MCF 10A (cell line): ENCODE measurements at regions not wholly inside any gene's neighbourhood (a gene's known extent, or its start where the extent isn't known, plus 50 kb on each side); places are given as distances from the start of the nearest gene placed in this dataset.

Source experiments
- BruUV-seq: library from RNA; stranded (reverse); fragments of 400-500 nt; replicated peaks from 2 replicates; lab custom pipeline; 2021; lab: Mats Ljungman, UMichigan
- CTCF ChIA-PET: fragments of 300-600 bp; sonication (Branson Sonifier 250); formaldehyde crosslinking; extraction: SDS; loops from one replicate; lab custom pipeline; 2021; ENCODE audit warnings: antibody characterized with exemption, inconsistent platforms; lab: Yijun Ruan, JAX
- POLR2A ChIA-PET: fragments of 300-600, 350-650 bp; sonication (Branson Sonifier 250); formaldehyde crosslinking; extraction: SDS; loops from one replicate; lab custom pipeline; 2020; ENCODE audit warnings: antibody characterized with exemption, inconsistent platforms; lab: Yijun Ruan, JAX
- DNase-seq: peaks from one replicate; pipeline ENCODE4 v3.0.0-alpha.2; 2018; ENCODE audit not compliant: unreplicated experiment
- H3K27ac Mint-ChIP-seq: one replicate; pipeline ENCODE4 v1.8.0; 2022; ENCODE audit warnings: mild to moderate bottlenecking, low read depth, mixed read lengths; ENCODE audit not compliant: unreplicated experiment
- H3K27me3 Mint-ChIP-seq: one replicate; pipeline ENCODE4 v1.8.0; 2022; ENCODE audit warnings: mixed read lengths; ENCODE audit not compliant: insufficient read depth, unreplicated experiment
- H3K36me3 Mint-ChIP-seq: one replicate; pipeline ENCODE4 v1.8.0; 2022; ENCODE audit warnings: mild to moderate bottlenecking, moderate library complexity, mixed read lengths; ENCODE audit not compliant: insufficient read depth, unreplicated experiment
- H3K4me1 Mint-ChIP-seq: one replicate; pipeline ENCODE4 v1.8.0; 2022; ENCODE audit warnings: mixed read lengths; ENCODE audit not compliant: insufficient read depth, unreplicated experiment
- H3K4me3 Mint-ChIP-seq: one replicate; pipeline ENCODE4 v1.8.0; 2022; ENCODE audit warnings: mild to moderate bottlenecking, moderate library complexity, mixed read lengths; ENCODE audit not compliant: unreplicated experiment
- H3K9me3 Mint-ChIP-seq: one replicate; pipeline ENCODE4 v1.8.0; 2022; ENCODE audit warnings: mixed read lengths; ENCODE audit not compliant: unreplicated experiment
- intact Hi-C: fragments of 100-400 bp; cut with micrococcal nuclease; formaldehyde crosslinking; loops from 2 replicates; pipeline ENCODE4 v1.14.1; 2022
- TF ChIP-seq, protein P1 (sequence below): fragments of 200-600 bp; IDR thresholded peaks from one replicate; pipeline ENCODE4 v1.8.0; 2022; ENCODE audit warnings: antibody characterized with exemption, mild to moderate bottlenecking; ENCODE audit not compliant: unreplicated experiment

DNA sequence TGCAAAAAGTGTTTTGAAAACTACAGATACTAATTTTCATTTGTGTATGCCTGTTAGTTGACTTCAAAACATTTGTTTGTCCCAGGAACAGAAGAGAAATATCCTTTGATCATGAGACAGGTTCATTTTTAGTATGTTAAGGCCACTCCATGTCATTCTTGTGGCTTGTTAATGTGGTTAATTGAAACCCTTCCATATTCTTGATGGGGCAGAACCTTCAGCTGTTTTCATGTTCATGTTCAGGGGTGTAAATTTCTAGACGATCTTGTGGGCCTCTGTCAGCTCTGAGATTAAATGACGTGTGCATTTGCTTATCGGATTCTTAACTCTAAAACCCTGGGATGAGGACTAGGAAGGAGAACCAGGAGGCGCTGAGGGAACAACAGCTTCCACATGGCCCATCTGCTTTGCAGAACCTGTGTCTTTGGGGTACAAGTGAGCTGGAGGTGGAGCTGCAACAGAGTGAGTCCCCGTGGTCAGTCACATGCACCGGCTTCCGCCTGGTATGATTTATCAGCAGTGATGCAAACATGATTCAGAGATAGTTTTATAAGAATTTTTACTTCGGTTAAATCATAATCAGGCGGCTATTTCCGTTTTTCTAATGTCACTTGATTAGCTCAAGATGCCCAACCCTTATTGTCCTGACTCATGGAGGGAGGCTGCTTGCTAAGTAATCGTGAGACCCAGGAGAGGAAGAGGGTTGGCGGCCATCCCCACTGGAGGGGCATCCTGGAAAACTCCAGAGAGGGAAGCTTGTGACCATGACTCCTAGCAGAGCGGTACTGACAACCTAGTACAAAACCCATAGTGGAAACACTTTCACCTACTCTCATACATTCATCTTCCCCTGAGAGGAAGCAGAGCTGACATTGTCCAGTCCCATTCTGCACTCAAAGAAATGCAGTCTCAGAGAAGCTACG, 138.4 kb downstream of the C9orf152 start:
- no TSS peak for BruUV-seq
- intact Hi-C loops: no loop called here
- ChIA-PET POLR2A (interaction anchor here (0.5 to 0.7 kb wide), 4 partner anchors 20 to 1228 kb away, joined by 3 to 5 read pairs (median 4); no protein-coding TSS in a partner anchor), CTCF (interaction anchor here (0.6 to 2.7 kb wide), 7 partner anchors 9 to 423 kb away, joined by 3 to 14 read pairs (median 5); no protein-coding TSS in a partner anchor)
- Mint-ChIP-seq H3K9me3 (no peaks in the 10 kb centered on the region), H3K4me1 (peaks cover 20% of the 10 kb centered on the region), H3K27ac (no peak overlapping the region), H3K27me3 (no peaks in the 10 kb centered on the region), H3K4me3 (no peak overlapping the region), H3K36me3 (peaks cover 20% of the 10 kb centered on the region)
- DNase-seq: peak; percentile 37
- TF ChIP-seq, protein P1, sequence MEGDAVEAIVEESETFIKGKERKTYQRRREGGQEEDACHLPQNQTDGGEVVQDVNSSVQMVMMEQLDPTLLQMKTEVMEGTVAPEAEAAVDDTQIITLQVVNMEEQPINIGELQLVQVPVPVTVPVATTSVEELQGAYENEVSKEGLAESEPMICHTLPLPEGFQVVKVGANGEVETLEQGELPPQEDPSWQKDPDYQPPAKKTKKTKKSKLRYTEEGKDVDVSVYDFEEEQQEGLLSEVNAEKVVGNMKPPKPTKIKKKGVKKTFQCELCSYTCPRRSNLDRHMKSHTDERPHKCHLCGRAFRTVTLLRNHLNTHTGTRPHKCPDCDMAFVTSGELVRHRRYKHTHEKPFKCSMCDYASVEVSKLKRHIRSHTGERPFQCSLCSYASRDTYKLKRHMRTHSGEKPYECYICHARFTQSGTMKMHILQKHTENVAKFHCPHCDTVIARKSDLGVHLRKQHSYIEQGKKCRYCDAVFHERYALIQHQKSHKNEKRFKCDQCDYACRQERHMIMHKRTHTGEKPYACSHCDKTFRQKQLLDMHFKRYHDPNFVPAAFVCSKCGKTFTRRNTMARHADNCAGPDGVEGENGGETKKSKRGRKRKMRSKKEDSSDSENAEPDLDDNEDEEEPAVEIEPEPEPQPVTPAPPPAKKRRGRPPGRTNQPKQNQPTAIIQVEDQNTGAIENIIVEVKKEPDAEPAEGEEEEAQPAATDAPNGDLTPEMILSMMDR: no peak

DNA sequence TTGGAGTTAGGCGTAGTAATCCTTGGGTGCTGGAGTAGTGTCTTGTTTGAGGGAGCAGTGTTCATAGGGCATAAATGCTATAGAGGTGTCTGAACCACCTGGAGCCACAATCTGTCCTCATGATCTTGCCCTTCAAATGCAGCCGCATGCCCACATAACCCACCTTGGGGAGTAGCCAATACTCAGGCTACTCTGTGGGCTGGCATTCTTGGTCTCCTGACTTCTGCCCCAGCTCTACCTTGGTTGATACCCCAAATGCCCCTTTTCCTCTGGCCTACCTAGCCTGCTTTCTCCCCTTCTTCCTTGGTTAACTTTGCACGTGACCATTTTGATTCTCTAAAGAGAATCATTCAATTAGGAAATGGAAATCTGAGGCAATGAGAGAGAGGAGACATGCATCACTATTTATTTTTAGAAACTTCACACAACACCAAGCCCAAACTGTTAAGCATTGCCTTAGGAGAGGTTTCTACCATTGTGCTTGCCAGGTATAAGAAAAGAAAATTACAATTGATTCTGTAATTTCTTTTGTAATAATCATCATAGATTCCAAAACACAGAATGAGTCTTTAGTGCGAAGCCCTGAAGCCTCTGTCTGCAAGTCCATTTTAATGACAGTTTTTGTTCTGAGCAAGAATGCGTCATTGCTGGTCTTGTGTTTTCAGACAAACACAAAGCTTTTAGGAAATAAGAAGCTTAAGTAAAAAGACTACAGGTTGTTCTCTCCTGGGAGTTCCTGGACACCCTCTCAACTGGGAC, 135.2 kb downstream of the C9orf152 start:
- ChIA-PET POLR2A (interaction anchor here (0.6 to 1.1 kb wide), 3 partner anchors 18 to 58 kb away, joined by 3 read pairs; no protein-coding TSS in a partner anchor), CTCF (interaction anchor here (0.7 to 1.6 kb wide), 2 partner anchors 15 to 40 kb away, joined by 3 to 10 read pairs; no protein-coding TSS in a partner anchor)
- TF ChIP-seq, protein P1: no peak
- intact Hi-C loops: no loop called here
- BruUV-seq: no TSS peak
- H3K27me3 Mint-ChIP-seq: no peaks in the 10 kb centered on the region
- H3K4me3 Mint-ChIP-seq: no peak overlapping the region
- H3K9me3 Mint-ChIP-seq: no peaks in the 10 kb centered on the region
- H3K36me3 Mint-ChIP-seq: peaks cover 18% of the 10 kb centered on the region
- no peak for DNase-seq
- H3K4me1 Mint-ChIP-seq: peaks cover 9% of the 10 kb centered on the region
- H3K27ac Mint-ChIP-seq: no peak overlapping the region

DNA sequence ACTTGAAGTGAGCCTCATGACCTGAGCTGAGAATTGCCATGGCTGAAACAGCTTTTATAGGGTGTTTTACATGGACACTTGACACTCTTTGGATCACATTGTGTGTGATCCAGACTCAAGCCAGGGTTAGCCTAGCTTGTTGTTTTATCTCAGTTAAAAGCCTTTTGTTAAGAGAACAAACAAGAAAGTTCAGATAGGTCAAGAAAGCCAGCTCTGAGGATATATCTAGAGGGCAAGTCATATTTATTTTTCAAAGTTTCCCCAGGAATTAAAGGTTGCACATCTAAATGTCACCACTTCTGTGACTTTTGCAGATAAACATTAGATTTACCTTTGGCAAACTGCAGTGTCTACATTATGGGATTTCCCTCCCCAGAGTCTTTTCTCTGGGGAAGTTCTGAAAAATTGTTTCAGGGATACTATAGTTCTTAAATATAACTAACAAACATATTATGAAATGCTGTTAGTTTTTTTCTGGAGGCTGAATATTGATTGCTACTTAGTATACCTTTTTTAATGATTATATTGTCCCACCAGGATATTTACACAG, 134.5 kb downstream of the C9orf152 start:
- TF ChIP-seq, protein P1: no peak
- Mint-ChIP-seq H3K27ac (no peak overlapping the region), H3K9me3 (no peaks in the 10 kb centered on the region), H3K36me3 (peaks cover 18% of the 10 kb centered on the region), H3K4me1 (peaks cover 9% of the 10 kb centered on the region), H3K27me3 (no peaks in the 10 kb centered on the region), H3K4me3 (no peak overlapping the region)
- ChIA-PET POLR2A (interaction anchor here (0.8 to 1.1 kb wide), 2 partner anchors 17 to 22 kb away, joined by 3 read pairs; no protein-coding TSS in a partner anchor), CTCF (interaction anchor here (0.7 to 1.6 kb wide), 2 partner anchors 16 to 41 kb away, joined by 3 to 10 read pairs; no protein-coding TSS in a partner anchor)
- no TSS peak for BruUV-seq
- DNase-seq: no peak
- intact Hi-C loops: no loop called here
